ENCODE measurements at regions not wholly inside any gene's neighbourhood (a gene's known extent, or its start where the extent isn't known, plus 50 kb on each side); places are given as distances from the start of the nearest gene placed in this dataset.

GRCh38 chr1:177833631-177834030 is 136.2 kb downstream of the SEC16B start:
- ChIA-PET CTCF (no interaction called here), POLR2A (no interaction called here)
- Histone ChIP-seq H3K36me3 (ENCODE audit: control insufficient read depth, insufficient read depth, low read length) (no peaks in the 10 kb centered on the region), H3K9me3 (ENCODE audit: control insufficient read depth, insufficient read depth, low read depth, low read length) (no peaks in the 10 kb centered on the region), H3K4me3 (ENCODE audit: low read depth in 2 of 2, low read length in 2 of 2) (no peak overlapping the region), H3K27me3 (ENCODE audit: control insufficient read depth, insufficient read depth, low read length) (no peaks in the 10 kb centered on the region), H3K4me1 (ENCODE audit: control insufficient read depth, insufficient read depth, low read length) (no peaks in the 10 kb centered on the region), H3K27ac (ENCODE audit: low read length) (no peak overlapping the region)
- in situ Hi-C loops (cut with HindIII; ENCODE audit: low pct_unique_long_range_greater_than_20kb, low sequenced_read_pairs): no loop called here
- BruUV-seq (replicated peaks): no TSS peak
- intact Hi-C loops (cut with micrococcal nuclease; ENCODE audit: unreplicated experiment): no loop called here
- ATAC-seq (no peak), DNase-seq (ENCODE audit: low read depth, low spot score) (no peak)
- no peak for TF ChIP-seq REST (IDR thresholded peaks at IDR 0.05; ENCODE audit: insufficient read depth in 1 of 2, low read depth in 2 of 2, low read length in 1 of 2)
- no peak for TF ChIP-seq SIN3A (IDR thresholded peaks at IDR 0.05; ENCODE audit: borderline replicate concordance, insufficient read depth, low read depth, low read length)
- no peak for TF ChIP-seq POLR2AphosphoS5 (IDR thresholded peaks at IDR 0.05; ENCODE audit: low read depth, low read length)
- TF ChIP-seq CTCF (IDR thresholded peaks at IDR 0.05): no peak
- TF ChIP-seq TCF7L2 (IDR thresholded peaks at IDR 0.05; ENCODE audit: low read depth, low read length): no peak

- Histone ChIP-seq H3K4me3 (ENCODE audit: low read depth in 2 of 2, low read length in 2 of 2) (no peak overlapping the region), H3K27ac (ENCODE audit: low read length) (no peak overlapping the region), H3K36me3 (ENCODE audit: control insufficient read depth, insufficient read depth, low read length) (no peaks in the 10 kb centered on the region), H3K9me3 (ENCODE audit: control insufficient read depth, insufficient read depth, low read depth, low read length) (no peaks in the 10 kb centered on the region), H3K4me1 (ENCODE audit: control insufficient read depth, insufficient read depth, low read length) (no peaks in the 10 kb centered on the region), H3K27me3 (ENCODE audit: control insufficient read depth, insufficient read depth, low read length) (no peaks in the 10 kb centered on the region)
- no TSS peak for BruUV-seq (replicated peaks)
- DNase-seq (ENCODE audit: low read depth, low spot score): no peak
- CTCF ChIA-PET: no interaction called here
- POLR2A ChIA-PET: no interaction called here
- in situ Hi-C loops (cut with HindIII; ENCODE audit: low pct_unique_long_range_greater_than_20kb, low sequenced_read_pairs): no loop called here
- TF ChIP-seq CTCF (IDR thresholded peaks at IDR 0.05) (no peak), TCF7L2 (IDR thresholded peaks at IDR 0.05; ENCODE audit: low read depth, low read length) (no peak), SIN3A (IDR thresholded peaks at IDR 0.05; ENCODE audit: borderline replicate concordance, insufficient read depth, low read depth, low read length) (no peak), REST (IDR thresholded peaks at IDR 0.05; ENCODE audit: insufficient read depth in 1 of 2, low read depth in 2 of 2, low read length in 1 of 2) (no peak), POLR2AphosphoS5 (IDR thresholded peaks at IDR 0.05; ENCODE audit: low read depth, low read length) (no peak)
- intact Hi-C loops (cut with micrococcal nuclease; ENCODE audit: unreplicated experiment): no loop called here
- no peak for ATAC-seq
Measured at GRCh38 chr1:177830531-177831135, 139.2 kb downstream of the SEC16B start.

Measured in Panc1 (cell line).